NCI-H446 (cell line): ENCODE measurements at regions not wholly inside any gene's neighbourhood (a gene's known extent, or its start where the extent isn't known, plus 50 kb on each side); places are given as distances from the start of the nearest gene placed in this dataset.

ENCODE experiments used
- DNase-seq, 2 experiments: peaks; one replicate each; lab custom pipeline; 2025; lab: John Stamatoyannopoulos, UW

- peak in 1 of 2 experiments; percentile 29 for DNase-seq
These were observed 115.1 kb upstream of the DAP start for GRCh38 chr5:10876006-10876744.

DNA sequence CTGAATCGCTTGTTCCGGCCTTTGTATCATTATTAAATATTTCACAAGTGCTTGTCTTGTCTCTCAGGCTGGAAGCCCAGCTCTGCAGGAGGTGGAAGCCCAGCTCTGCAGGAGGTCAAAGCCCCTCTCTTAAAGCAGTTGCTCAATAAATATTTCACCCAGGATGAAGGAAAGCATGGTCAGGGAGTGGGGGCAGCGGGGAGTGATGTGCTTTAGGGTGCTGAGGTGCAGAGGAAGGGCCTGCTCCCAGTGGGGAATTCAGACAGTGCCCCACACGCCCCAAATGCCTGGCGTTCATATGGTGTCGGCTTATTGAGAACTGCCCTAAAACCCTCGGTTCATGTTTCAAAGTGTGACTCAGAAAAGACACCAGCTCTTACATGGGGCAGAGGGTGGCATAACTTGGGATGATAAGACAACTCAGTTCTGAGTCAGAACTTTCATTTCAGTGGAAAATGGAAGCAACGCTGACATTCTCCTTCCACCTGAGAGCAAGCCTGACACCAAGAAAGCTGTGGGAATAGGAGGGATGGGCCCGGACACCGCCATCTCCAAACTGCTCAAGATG, 114.3 kb upstream of the DAP start:
- DNase-seq = no peak

DNA sequence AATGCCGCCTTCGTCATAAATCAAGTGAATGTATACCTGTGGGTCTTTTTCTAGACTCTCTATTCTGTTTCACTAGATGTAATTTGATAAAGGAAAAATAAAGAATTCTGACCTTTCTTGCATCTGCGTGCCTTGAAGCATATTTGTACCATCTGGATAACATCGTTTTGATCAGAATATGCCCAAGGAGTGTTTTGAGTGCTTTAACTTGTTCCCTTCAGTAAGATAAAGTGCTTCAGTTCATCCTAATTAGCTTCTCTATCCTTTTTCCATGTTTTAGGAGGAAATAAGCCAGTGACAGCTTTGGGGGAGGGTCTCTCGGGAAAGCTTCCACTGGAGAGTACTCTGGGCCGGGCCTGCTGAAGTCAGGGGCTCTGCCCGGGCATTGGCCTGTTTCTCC, 113.5 kb upstream of the DAP start:
- no peak for DNase-seq

DNA sequence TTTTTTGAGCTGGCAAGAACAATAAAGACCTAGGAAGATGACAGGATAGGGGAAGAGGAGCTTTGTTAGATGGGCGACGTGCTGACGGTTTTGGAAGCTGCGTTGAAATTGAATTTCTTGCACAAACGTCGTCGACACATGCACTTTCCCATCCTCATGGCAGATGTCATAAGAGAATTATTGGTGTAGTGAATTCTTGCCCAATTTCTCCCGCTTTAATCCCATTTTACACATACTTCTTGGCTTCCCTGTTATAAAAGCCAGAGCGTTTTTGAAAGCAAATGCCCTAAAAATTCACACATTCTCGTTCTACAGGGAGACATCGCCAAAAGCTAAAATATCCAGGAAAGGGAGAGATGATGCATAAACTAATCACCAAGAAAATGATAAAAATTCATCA, 109.8 kb upstream of the DAP start:
- no peak for DNase-seq

DNA sequence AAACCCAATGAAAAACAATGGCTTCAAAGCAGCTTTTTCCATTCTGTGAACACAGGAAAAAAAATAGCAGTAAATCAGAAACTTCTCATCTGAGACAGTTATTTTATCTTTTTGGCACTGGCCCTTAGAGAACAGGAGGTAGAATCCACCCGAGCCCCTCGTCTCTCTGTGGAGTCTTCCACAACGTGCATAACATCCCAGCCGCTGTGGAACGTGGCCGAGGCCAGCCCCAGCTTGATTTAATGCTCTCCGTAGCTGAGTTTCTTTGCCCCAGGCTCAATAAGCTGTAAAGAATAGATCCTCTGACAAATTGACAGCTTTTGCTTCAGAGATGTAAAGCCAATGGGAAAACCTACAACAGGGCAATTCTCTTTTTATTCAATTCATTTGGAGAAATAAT, 107.9 kb upstream of the DAP start:
- DNase-seq = no peak

DNA sequence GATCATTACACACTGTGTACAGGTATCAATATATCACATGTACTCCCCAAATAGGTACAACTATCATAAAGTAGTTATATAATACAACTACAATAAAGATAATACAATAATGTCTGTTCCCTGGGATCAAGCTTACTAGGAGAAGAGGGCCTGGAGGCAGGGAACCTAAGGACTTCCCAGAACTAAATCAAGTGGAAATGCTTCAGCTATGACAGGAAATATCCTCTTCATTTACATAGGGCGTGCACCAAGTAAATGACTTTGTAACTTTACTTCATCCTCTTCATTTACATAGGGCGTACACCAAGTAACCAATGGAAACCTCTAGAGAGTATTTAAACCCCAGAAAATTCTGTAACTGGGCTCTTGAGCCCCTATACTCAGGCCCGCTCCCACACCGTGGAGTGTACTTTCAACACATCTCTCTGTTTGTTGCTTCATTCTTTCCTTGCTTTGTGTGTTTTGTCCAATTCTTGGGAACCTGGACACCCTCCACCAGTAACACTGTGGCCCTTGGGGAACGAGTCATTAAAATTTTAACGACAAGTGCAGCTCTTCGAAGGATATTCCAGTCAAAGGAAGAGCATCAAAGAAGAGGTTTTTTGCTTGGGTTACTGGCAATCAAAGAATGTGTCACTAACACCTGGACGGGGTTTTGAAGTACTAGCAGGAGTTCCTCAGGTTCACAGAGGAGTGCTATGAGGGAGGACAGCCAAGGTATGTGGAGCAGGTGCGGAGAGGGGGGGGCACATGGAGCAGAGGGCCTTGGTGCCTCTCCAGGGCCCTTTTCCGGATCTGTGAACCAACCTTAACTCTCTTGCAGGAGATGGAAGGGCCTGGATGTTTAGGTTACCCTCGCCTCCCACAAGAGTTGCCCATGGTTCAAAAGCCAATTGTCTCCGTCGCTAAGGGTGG, 106.6 kb upstream of the DAP start:
- no peak for DNase-seq

- DNase-seq = no peak
These were observed 105.9 kb upstream of the DAP start for GRCh38 chr5:10866913-10867312.

DNA sequence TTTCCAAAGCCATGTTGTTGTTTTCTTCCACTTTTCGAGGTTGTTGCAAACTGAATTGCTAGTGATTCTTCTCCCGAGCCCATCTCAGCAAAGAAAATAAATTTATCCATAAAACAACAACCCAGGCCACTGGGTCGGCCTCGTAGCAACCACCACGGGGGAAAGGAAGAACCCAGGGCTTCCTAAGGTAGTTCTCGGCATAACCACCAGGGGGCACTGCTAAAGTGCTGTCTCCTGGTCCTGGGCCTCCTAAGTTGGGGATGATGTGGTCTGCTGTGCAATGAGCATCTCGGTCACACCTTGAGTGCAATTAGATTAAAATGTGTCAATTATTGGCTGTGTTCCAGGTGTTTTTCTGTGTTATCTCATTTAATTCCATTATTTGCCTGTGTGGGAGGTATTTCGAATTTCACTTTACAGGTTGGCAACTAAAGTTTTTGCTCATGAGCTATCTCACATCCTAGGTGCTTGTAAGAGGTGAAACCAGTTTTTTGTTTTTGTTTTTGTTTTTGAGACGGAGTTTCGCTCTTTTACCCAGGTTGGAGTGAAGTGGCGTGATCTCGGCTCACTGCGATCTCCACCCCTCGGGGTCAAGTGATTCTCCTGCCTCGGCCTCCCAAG, 102.8 kb upstream of the DAP start:
- peak; percentile 76 to 81 for DNase-seq

DNA sequence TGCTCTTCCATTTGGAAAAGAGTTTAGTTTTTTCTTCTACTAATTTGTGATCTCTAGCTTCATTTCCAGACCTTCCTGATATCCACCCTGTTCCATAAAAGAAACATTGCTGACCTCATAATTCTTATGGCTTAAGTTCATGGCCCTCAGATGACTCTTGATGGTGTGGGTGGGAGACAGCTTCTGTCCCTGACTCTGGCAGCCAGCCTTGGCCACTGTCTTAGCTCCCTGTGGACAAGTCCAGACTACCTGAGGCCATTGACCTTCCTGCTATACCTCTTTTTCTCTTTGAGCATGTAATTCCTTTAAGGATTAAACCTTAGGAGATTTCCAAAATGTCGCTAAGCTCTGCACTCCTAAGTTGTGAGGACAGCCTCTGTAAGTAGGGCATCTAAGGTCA, 101.1 kb upstream of the DAP start:
- no peak for DNase-seq

GRCh38 chr5:10861423-10861790, 100.4 kb upstream of the DAP start:
- DNase-seq = no peak

GRCh38 chr5:10860645-10861422, 99.8 kb upstream of the DAP start:
- no peak for DNase-seq

DNA sequence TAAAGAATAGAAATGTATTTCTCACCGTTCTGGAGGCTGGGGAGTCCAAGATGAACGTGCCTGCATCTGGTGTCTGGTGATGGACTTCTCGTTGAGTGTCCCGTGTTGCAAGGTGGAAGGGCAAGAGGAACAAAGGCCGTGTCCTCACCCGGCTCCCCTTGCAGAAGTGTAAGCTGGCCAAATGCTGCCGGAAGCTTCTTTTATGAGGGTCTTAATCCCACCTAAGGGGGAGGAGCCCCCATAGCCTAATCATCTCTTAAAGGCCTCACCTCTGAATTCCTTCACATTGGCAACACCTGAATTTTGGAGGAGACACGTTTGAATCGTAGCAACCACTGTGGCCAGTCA, 99.1 kb upstream of the DAP start:
- no peak for DNase-seq

GRCh38 chr5:10859393-10860195, 98.6 kb upstream of the DAP start:
- peak; percentile 46 to 84 for DNase-seq

DNA sequence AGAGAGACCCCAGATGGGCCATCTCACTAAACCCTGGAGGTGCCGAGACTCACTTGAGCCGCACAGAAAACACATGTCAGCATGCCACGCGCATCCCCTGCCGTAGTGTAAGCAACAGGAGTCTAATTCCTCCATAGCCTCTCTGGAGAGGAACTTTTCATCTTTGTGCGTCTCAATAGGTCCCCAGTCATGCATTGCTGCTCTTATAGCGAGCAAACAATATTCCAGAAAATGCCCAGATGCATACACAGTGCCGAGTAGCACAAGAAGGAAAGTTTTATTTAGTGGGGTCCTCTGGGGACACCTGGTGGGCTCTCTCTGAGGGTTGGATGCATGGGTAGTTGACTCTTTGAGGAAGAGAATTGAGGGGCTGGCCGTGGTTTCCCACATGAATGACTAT, 97.9 kb upstream of the DAP start:
- DNase-seq = no peak

DNA sequence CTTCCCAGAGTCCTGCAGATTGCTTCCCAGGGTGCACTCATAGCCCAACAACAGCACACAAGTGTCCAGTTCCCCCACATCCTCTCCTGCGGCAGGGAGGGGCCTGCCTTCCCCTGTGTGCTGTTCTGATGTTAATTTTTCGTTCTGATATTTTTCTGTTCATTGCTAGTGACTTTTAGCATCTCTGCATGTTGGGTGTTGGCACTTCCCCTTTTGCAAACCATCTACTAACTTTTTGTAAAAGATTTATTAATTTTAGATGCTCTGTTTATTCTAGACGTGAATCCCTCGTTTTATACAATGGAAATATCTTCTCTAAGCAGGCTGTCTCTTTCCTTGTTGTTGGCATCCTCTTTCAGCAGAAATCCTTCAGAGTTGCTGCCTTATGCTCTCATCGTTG, 97.3 kb upstream of the DAP start:
- DNase-seq = no peak

- no peak for DNase-seq
These were observed 96.3 kb upstream of the DAP start for GRCh38 chr5:10857338-10857733.

- no peak for DNase-seq
These were observed 95.8 kb upstream of the DAP start for GRCh38 chr5:10856683-10857337.

GRCh38 chr5:10856071-10856470, 95.0 kb upstream of the DAP start:
- DNase-seq = no peak

- no peak for DNase-seq
These were observed 93.7 kb upstream of the DAP start for GRCh38 chr5:10854506-10855277.

- no peak for DNase-seq
These were observed 92.1 kb upstream of the DAP start for GRCh38 chr5:10853154-10853553.
